H9 (cell line): ENCODE measurements at regions not wholly inside any gene's neighbourhood (a gene's known extent, or its start where the extent isn't known, plus 50 kb on each side); places are given as distances from the start of the nearest gene placed in this dataset.

Experiments used
- DNase-seq: peaks from one replicate; pipeline ENCODE4 v3.0.0-alpha.2; 2017
- H2AFZ ChIP-seq: one replicate; pipeline ENCODE4 v1.6.1; 2013; ENCODE audit warnings: mild to moderate bottlenecking, low read length, control low read depth, moderate library complexity
- H2AK5ac ChIP-seq: 2 replicates; pipeline ENCODE4 v1.6.1; 2013; ENCODE audit warnings: low read length, control low read depth, mixed read lengths; ENCODE audit not compliant: insufficient read length
- H2BK120ac ChIP-seq: one replicate; pipeline ENCODE4 v1.6.1; 2013; ENCODE audit warnings: low read depth, mild to moderate bottlenecking, low read length, control low read depth, inconsistent platforms; ENCODE audit not compliant: poor library complexity, severe bottlenecking
- H2BK12ac ChIP-seq: 2 replicates; pipeline ENCODE4 v1.6.1; 2013; ENCODE audit warnings: low read length, control low read depth, mixed read lengths, low read depth; ENCODE audit not compliant: insufficient read length
- H2BK15ac ChIP-seq: 2 replicates; pipeline ENCODE4 v1.6.1; 2013; ENCODE audit warnings: low read depth, low read length, control low read depth
- H2BK20ac ChIP-seq: one replicate; pipeline ENCODE4 v1.6.1; 2013; ENCODE audit warnings: low read depth, mild to moderate bottlenecking, low read length, control low read depth, inconsistent platforms; ENCODE audit not compliant: poor library complexity, severe bottlenecking
- H2BK5ac ChIP-seq: 2 replicates; pipeline ENCODE4 v1.6.1; 2013; ENCODE audit warnings: low read length, control low read depth, mixed read lengths; ENCODE audit not compliant: insufficient read length
- H3K14ac ChIP-seq: 2 replicates; pipeline ENCODE4 v1.6.1; 2013; ENCODE audit warnings: low read length, control low read depth; ENCODE audit not compliant: insufficient read depth
- H3K18ac ChIP-seq: 2 replicates; pipeline ENCODE4 v1.6.1; 2013; ENCODE audit warnings: low read depth, mild to moderate bottlenecking, mixed read lengths, low read length, control low read depth; ENCODE audit not compliant: insufficient read length
- H3K23ac ChIP-seq: 2 replicates; pipeline ENCODE4 v1.6.1; 2013; ENCODE audit warnings: low read length, control low read depth, mixed read lengths, low read depth; ENCODE audit not compliant: insufficient read length
- H3K23me2 ChIP-seq: 2 replicates; pipeline ENCODE4 v1.6.1; 2013; ENCODE audit warnings: low read depth, mild to moderate bottlenecking, mixed read lengths, low read length, control low read depth; ENCODE audit not compliant: insufficient read length, poor library complexity, severe bottlenecking
- H3K27ac ChIP-seq: 2 replicates; pipeline ENCODE4 v1.5.1; 2013; ENCODE audit warnings: low read length, control low read depth, mixed read lengths, low read depth; ENCODE audit not compliant: insufficient read length
- H3K27me3 ChIP-seq: 2 replicates; pipeline ENCODE4 v1.6.1; 2013; ENCODE audit warnings: low read length, control low read depth, inconsistent platforms; ENCODE audit not compliant: insufficient read depth
- H3K4ac ChIP-seq: 2 replicates; pipeline ENCODE4 v1.6.1; 2013; ENCODE audit warnings: low read depth, mild to moderate bottlenecking, control low read depth, inconsistent platforms, low read length, moderate library complexity
- H3K4me1 ChIP-seq: 2 replicates; pipeline ENCODE4 v1.6.1; 2013; ENCODE audit warnings: low read length, control low read depth, inconsistent platforms; ENCODE audit not compliant: insufficient read depth
- H3K4me2 ChIP-seq: 2 replicates; pipeline ENCODE4 v1.6.1; 2013; ENCODE audit warnings: low read length, control low read depth, mixed read lengths; ENCODE audit not compliant: insufficient read length, insufficient read depth
- H3K56ac ChIP-seq: 2 replicates; pipeline ENCODE4 v1.6.1; 2013; ENCODE audit warnings: low read depth, mild to moderate bottlenecking, mixed read lengths, low read length, control low read depth; ENCODE audit not compliant: insufficient read length
- H3K79me1 ChIP-seq: 2 replicates; pipeline ENCODE4 v1.6.1; 2013; ENCODE audit warnings: low read depth, mild to moderate bottlenecking, moderate library complexity, low read length, control low read depth, inconsistent platforms; ENCODE audit not compliant: insufficient read depth, poor library complexity, severe bottlenecking
- H3K79me2 ChIP-seq: 2 replicates; pipeline ENCODE4 v1.6.1; 2013; ENCODE audit warnings: low read length, control low read depth, inconsistent platforms; ENCODE audit not compliant: insufficient read depth
- H3K9ac ChIP-seq: 2 replicates; pipeline ENCODE4 v1.6.1; 2013; ENCODE audit warnings: low read length, control low read depth, mixed read lengths; ENCODE audit not compliant: insufficient read length; ENCODE audit errors: extremely low read depth
- H3K9me3 ChIP-seq: one replicate; pipeline ENCODE4 v1.6.1; 2013; ENCODE audit warnings: low read depth, low read length, inconsistent platforms; ENCODE audit not compliant: control insufficient read depth
- H3T11ph ChIP-seq: one replicate; pipeline ENCODE4 v1.6.1; 2013; ENCODE audit warnings: mild to moderate bottlenecking, low read length, control low read depth, inconsistent platforms
- H4K20me1 ChIP-seq: one replicate; pipeline ENCODE4 v1.6.1; 2013; ENCODE audit not compliant: control insufficient read depth, insufficient read length, insufficient read depth
- H4K5ac ChIP-seq: 2 replicates; pipeline ENCODE4 v1.6.1; 2013; ENCODE audit warnings: low read depth, mild to moderate bottlenecking, mixed read lengths, low read length, control low read depth; ENCODE audit not compliant: insufficient read length
- H4K8ac ChIP-seq: replicated peaks from 2 replicates; pipeline ENCODE4 v1.6.1; 2013; ENCODE audit warnings: low read length, control low read depth, mixed read lengths, low read depth; ENCODE audit not compliant: insufficient read length
- H4K91ac ChIP-seq: 2 replicates; pipeline ENCODE4 v1.6.1; 2013; ENCODE audit warnings: low read depth, mild to moderate bottlenecking, moderate library complexity, mixed read lengths, low read length, control low read depth; ENCODE audit not compliant: insufficient read length
- H3K27ac Mint-ChIP-seq, 3 experiments: 2 replicates in 2 of 3; 3 replicates in 1 of 3; pipeline ENCODE4 v1.8.0; 2020 to 2021; ENCODE audit warnings: mixed read lengths in 3 of 3, mild to moderate bottlenecking in 1 of 3, moderate library complexity in 1 of 3
- H3K27me3 Mint-ChIP-seq: 2 replicates; pipeline ENCODE4 v1.8.0; 2021; ENCODE audit warnings: low read depth, mild to moderate bottlenecking, moderate library complexity, mixed read lengths
- H3K36me3 Mint-ChIP-seq, 3 experiments: 2 replicates in 2 of 3; 3 replicates in 1 of 3; pipeline ENCODE4 v1.8.0; 2020 to 2021; ENCODE audit warnings: low read depth in 3 of 3, mixed read lengths in 3 of 3; ENCODE audit not compliant: insufficient read depth in 1 of 3
- H3K4me1 Mint-ChIP-seq, 2 experiments: 2 replicates each; pipeline ENCODE4 v1.8.0; 2020; ENCODE audit warnings: mixed read lengths in 2 of 2
- H3K4me3 Mint-ChIP-seq, 2 experiments: 2 replicates in 1 of 2; 3 replicates in 1 of 2; pipeline ENCODE4 v1.8.0; 2020 to 2021; ENCODE audit warnings: mild to moderate bottlenecking in 2 of 2, mixed read lengths in 2 of 2, moderate library complexity in 1 of 2
- H3K9me3 Mint-ChIP-seq, 2 experiments: 2 replicates in 1 of 2; 3 replicates in 1 of 2; pipeline ENCODE4 v1.8.0; 2020; ENCODE audit warnings: mild to moderate bottlenecking in 2 of 2, mixed read lengths in 2 of 2, moderate library complexity in 1 of 2
- CTCF ChIP-seq: fragments of 200-600 bp; sonication (generic); conservative IDR thresholded peaks from 3 replicates; pipeline ENCODE4 v1.8.0; 2021; ENCODE audit warnings: antibody characterized with exemption, mild to moderate bottlenecking
- WGBS: extraction: QIAGEN DNeasy Blood & Tissue Kit; methylation state at CpG from one replicate; pipeline ENCODE4 v1.1.7; 2013; ENCODE audit warnings: missing lambda C conversion rate, low lambda C conversion rate, mixed read lengths; ENCODE audit not compliant: insufficient read length; ENCODE audit errors: extremely low coverage; 5-methylcytosine and 5-hydroxymethylcytosine counted together

DNA sequence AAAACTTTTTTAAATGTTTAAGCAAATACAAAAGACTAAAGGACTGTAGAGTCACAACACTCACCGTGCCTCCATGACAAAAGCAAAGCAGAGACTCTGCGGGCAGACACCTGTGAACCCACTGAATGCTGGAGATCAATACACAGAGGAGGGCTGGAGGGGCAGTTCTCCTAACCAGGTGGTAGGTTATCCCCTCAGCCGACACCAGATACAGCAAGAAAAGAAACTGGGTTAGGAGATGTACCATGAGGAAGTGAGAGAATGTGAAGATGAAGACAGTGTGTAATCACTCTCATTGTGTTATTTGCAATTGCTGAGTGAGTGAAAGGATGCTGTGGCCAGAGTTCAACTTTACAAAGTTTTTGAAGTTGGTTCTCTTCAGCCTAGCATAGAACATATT, 480.3 kb downstream of the BCL11B start:
- Histone ChIP-seq H2BK5ac (no peak overlapping the region), H3K14ac (no peak overlapping the region), H2BK15ac (no peak overlapping the region), H3K4me1 (no peaks in the 10 kb centered on the region), H4K91ac (no peak overlapping the region), H3K23ac (no peak overlapping the region), H4K5ac (no peak overlapping the region), H2AK5ac (no peak overlapping the region), H3K9me3 (no peaks in the 10 kb centered on the region), H3K27me3 (no peaks in the 10 kb centered on the region), H4K20me1 (no peaks in the 10 kb centered on the region), H3K9ac (no peak overlapping the region), H3K79me2 (no peaks in the 10 kb centered on the region), H4K8ac (no peak overlapping the region), H3K4me2 (no peak overlapping the region), H2BK12ac (no peak overlapping the region), H3K79me1 (no peaks in the 10 kb centered on the region), H3K56ac (no peak overlapping the region), H2BK20ac (no peak overlapping the region), H3K4ac (no peak overlapping the region), H3T11ph (no peak overlapping the region), H2AFZ (no peak overlapping the region), H3K27ac (no peak overlapping the region), H2BK120ac (no peak overlapping the region), H3K23me2 (no peaks in the 10 kb centered on the region), H3K18ac (no peak overlapping the region)
- no peak overlapping the region for H3K4me3 Mint-ChIP-seq
- H3K27ac Mint-ChIP-seq, result no peak overlapping the region
- DNase-seq, result no peak
- WGBS, result no CpG with 5 or more reads among the region's 3 CpGs
- peaks cover 11 to 15% of the 10 kb centered on the region in 2 experiments for H3K9me3 Mint-ChIP-seq
- peaks cover 4 to 21% (median 6%) of the 10 kb centered on the region in 3 experiments; a peak in 5 of 7 replicates for H3K36me3 Mint-ChIP-seq
- H3K4me1 Mint-ChIP-seq, result no peaks in the 10 kb centered on the region
- TF ChIP-seq CTCF, result no peak
- peaks cover 5% of the 10 kb centered on the region for H3K27me3 Mint-ChIP-seq
